ENCODE measurements at regions not wholly inside any gene's neighbourhood (a gene's known extent, or its start where the extent isn't known, plus 50 kb on each side); places are given as distances from the start of the nearest gene placed in this dataset.

GRCh38 chr18:22846088-22846683 lies 86.9 kb upstream of the RBBP8 start:
- no peak for DNase-seq (ENCODE audit: low read depth)

GRCh38 chr18:22846697-22847096 lies 86.4 kb upstream of the RBBP8 start:
- DNase-seq (ENCODE audit: low read depth), result no peak
- no peak for TF ChIP-seq CTCF (IDR thresholded peaks at IDR 0.05; ENCODE audit: low read depth, low read length, missing control alignments)

More at GRCh38 chr18:22846088-22846683, 86.9 kb upstream of the RBBP8 start:
- TF ChIP-seq CTCF (IDR thresholded peaks at IDR 0.05; ENCODE audit: low read depth, low read length, missing control alignments), result peak; percentile 24
- no peak overlapping the region for H3K4me3 ChIP-seq (ENCODE audit: low read depth, low read length)

GRCh38 chr18:22847392-22847791 lies 85.7 kb upstream of the RBBP8 start:
- TF ChIP-seq CTCF (IDR thresholded peaks at IDR 0.05; ENCODE audit: low read depth, low read length, missing control alignments), result no peak
- no peak overlapping the region for H3K4me3 ChIP-seq (ENCODE audit: low read depth, low read length)
- DNase-seq (ENCODE audit: low read depth), result no peak

More at GRCh38 chr18:22846697-22847096, 86.4 kb upstream of the RBBP8 start:
- no peak overlapping the region for H3K4me3 ChIP-seq (ENCODE audit: low read depth, low read length)

GRCh38 chr18:22847867-22848451 lies 85.2 kb upstream of the RBBP8 start:
- TF ChIP-seq CTCF (IDR thresholded peaks at IDR 0.05; ENCODE audit: low read depth, low read length, missing control alignments), result no peak
- H3K4me3 ChIP-seq (ENCODE audit: low read depth, low read length), result no peak overlapping the region
- DNase-seq (ENCODE audit: low read depth), result no peak

GRCh38 chr18:22848615-22849014 lies 84.5 kb upstream of the RBBP8 start:
- no peak for DNase-seq (ENCODE audit: low read depth)
- TF ChIP-seq CTCF (IDR thresholded peaks at IDR 0.05; ENCODE audit: low read depth, low read length, missing control alignments), result no peak
- H3K4me3 ChIP-seq (ENCODE audit: low read depth, low read length), result no peak overlapping the region

GRCh38 chr18:22856870-22857269 lies 76.3 kb upstream of the RBBP8 start:
- TF ChIP-seq CTCF (IDR thresholded peaks at IDR 0.05; ENCODE audit: low read depth, low read length, missing control alignments), result no peak
- H3K4me3 ChIP-seq (ENCODE audit: low read depth, low read length), result no peak overlapping the region
- no peak for DNase-seq (ENCODE audit: low read depth)

GRCh38 chr18:22858121-22858520 lies 75.0 kb upstream of the RBBP8 start:
- TF ChIP-seq CTCF (IDR thresholded peaks at IDR 0.05; ENCODE audit: low read depth, low read length, missing control alignments), result no peak
- DNase-seq (ENCODE audit: low read depth), result no peak
- no peak overlapping the region for H3K4me3 ChIP-seq (ENCODE audit: low read depth, low read length)

Data from GM12864 (cell line).